ENCODE measurements at regions not wholly inside any gene's neighbourhood (a gene's known extent, or its start where the extent isn't known, plus 50 kb on each side); places are given as distances from the start of the nearest gene placed in this dataset.

- Histone ChIP-seq H3K27ac (no peak overlapping the region), H3K9me3 (ENCODE audit: control insufficient read depth, low read length) (no peaks in the 10 kb centered on the region), H3K4me2 (ENCODE audit: low read length) (no peak overlapping the region), H3K4me1 (no peaks in the 10 kb centered on the region), H3K27me3 (ENCODE audit: control insufficient read depth, insufficient read depth, low read length) (no peaks in the 10 kb centered on the region), H2AFZ (no peak overlapping the region), H3K4me3 (ENCODE audit: low read depth, low read length) (no peak overlapping the region), H3K36me3 (ENCODE audit: control insufficient read depth, insufficient read depth, low read length) (no peaks in the 10 kb centered on the region), H3K9ac (no peak overlapping the region), H3K79me2 (no peaks in the 10 kb centered on the region)
- no peak for TF ChIP-seq CTCF (IDR thresholded peaks at IDR 0.05)
Observed at GRCh38 chr11:26032241-26032640, 299.7 kb upstream of the ANO3 start.

GRCh38 chr11:26035696-26036095, 296.2 kb upstream of the ANO3 start:
- TF ChIP-seq CTCF (IDR thresholded peaks at IDR 0.05), result no peak
- no peaks in the 10 kb centered on the region for H3K4me1 ChIP-seq

GRCh38 chr11:26037716-26038115, 294.2 kb upstream of the ANO3 start:
- no peaks in the 10 kb centered on the region for H3K9me3 ChIP-seq (ENCODE audit: control insufficient read depth, low read length)
- H3K27ac ChIP-seq, result no peak overlapping the region
- no peaks in the 10 kb centered on the region for H3K36me3 ChIP-seq (ENCODE audit: control insufficient read depth, insufficient read depth, low read length)
- H2AFZ ChIP-seq, result no peak overlapping the region
- no peak for TF ChIP-seq CTCF (IDR thresholded peaks at IDR 0.05)
- no peaks in the 10 kb centered on the region for H3K27me3 ChIP-seq (ENCODE audit: control insufficient read depth, insufficient read depth, low read length)
- no peak overlapping the region for H3K9ac ChIP-seq
- no peak overlapping the region for H3K4me2 ChIP-seq (ENCODE audit: low read length)
- H3K4me3 ChIP-seq (ENCODE audit: low read depth, low read length), result no peak overlapping the region
- H3K79me2 ChIP-seq, result no peaks in the 10 kb centered on the region
- no peaks in the 10 kb centered on the region for H3K4me1 ChIP-seq

More at GRCh38 chr11:26035696-26036095, 296.2 kb upstream of the ANO3 start:
- Histone ChIP-seq H2AFZ (no peak overlapping the region), H3K27ac (no peak overlapping the region), H3K4me2 (ENCODE audit: low read length) (no peak overlapping the region), H3K79me2 (no peaks in the 10 kb centered on the region), H3K27me3 (ENCODE audit: control insufficient read depth, insufficient read depth, low read length) (no peaks in the 10 kb centered on the region), H3K9ac (no peak overlapping the region), H3K9me3 (ENCODE audit: control insufficient read depth, low read length) (no peaks in the 10 kb centered on the region), H3K4me3 (ENCODE audit: low read depth, low read length) (no peak overlapping the region), H3K36me3 (ENCODE audit: control insufficient read depth, insufficient read depth, low read length) (no peaks in the 10 kb centered on the region)

GRCh38 chr11:26040339-26040738, 291.6 kb upstream of the ANO3 start:
- Histone ChIP-seq H3K9ac (no peak overlapping the region), H3K9me3 (ENCODE audit: control insufficient read depth, low read length) (no peaks in the 10 kb centered on the region), H3K27me3 (ENCODE audit: control insufficient read depth, insufficient read depth, low read length) (no peaks in the 10 kb centered on the region), H3K27ac (no peak overlapping the region), H3K36me3 (ENCODE audit: control insufficient read depth, insufficient read depth, low read length) (no peaks in the 10 kb centered on the region), H3K4me2 (ENCODE audit: low read length) (no peak overlapping the region), H3K4me1 (no peaks in the 10 kb centered on the region), H2AFZ (no peak overlapping the region), H3K4me3 (ENCODE audit: low read depth, low read length) (no peak overlapping the region), H3K79me2 (no peaks in the 10 kb centered on the region)
- TF ChIP-seq CTCF (IDR thresholded peaks at IDR 0.05), result no peak

- no peaks in the 10 kb centered on the region for H3K36me3 ChIP-seq (ENCODE audit: control insufficient read depth, insufficient read depth, low read length)
- H3K9me3 ChIP-seq (ENCODE audit: control insufficient read depth, low read length), result no peaks in the 10 kb centered on the region
- H3K4me1 ChIP-seq, result no peaks in the 10 kb centered on the region
- H3K79me2 ChIP-seq, result no peaks in the 10 kb centered on the region
- H3K4me3 ChIP-seq (ENCODE audit: low read depth, low read length), result no peak overlapping the region
- H3K27me3 ChIP-seq (ENCODE audit: control insufficient read depth, insufficient read depth, low read length), result no peaks in the 10 kb centered on the region
- no peak for TF ChIP-seq CTCF (IDR thresholded peaks at IDR 0.05)
- no peak overlapping the region for H3K9ac ChIP-seq
- H2AFZ ChIP-seq, result no peak overlapping the region
- H3K27ac ChIP-seq, result no peak overlapping the region
- H3K4me2 ChIP-seq (ENCODE audit: low read length), result no peak overlapping the region
Observed at GRCh38 chr11:26042113-26042512, 289.8 kb upstream of the ANO3 start.
